Spleen (tissue), 11 donors: ENCODE measurements at regions not wholly inside any gene's neighbourhood (a gene's known extent, or its start where the extent isn't known, plus 50 kb on each side); places are given as distances from the start of the nearest gene placed in this dataset.

Experiments
- DNase-seq: peaks from one replicate; pipeline ENCODE4 v3.0.0-alpha.2; 2020
- H3K27ac ChIP-seq, 8 donors: fragments of 200-600 bp; sonication (generic) in 7 of 8; 1 replicate in 4 of 8; 2 replicates in 4 of 8; pipeline versions ENCODE4 v1.5.0 to v1.8.0; 2016 to 2021; ENCODE audit warnings: inconsistent platforms in 4 of 8, mild to moderate bottlenecking in 4 of 8, moderate library complexity in 1 of 8
- H3K27me3 ChIP-seq, 7 donors: fragments of 200-600 bp; sonication (generic) in 6 of 7; replicated peaks in 1 of 7; 1 replicate in 4 of 7; 2 replicates in 3 of 7; pipeline versions ENCODE4 v1.5.0 to v1.8.0; 2016 to 2021; ENCODE audit warnings: inconsistent platforms in 3 of 7, mild to moderate bottlenecking in 1 of 7
- H3K36me3 ChIP-seq, 6 donors: fragments of 200-600 bp; sonication (generic) in 5 of 6; 1 replicate in 4 of 6; 2 replicates in 2 of 6; pipeline versions ENCODE4 v1.5.0 to v1.8.0; 2016 to 2021; ENCODE audit warnings: inconsistent platforms in 2 of 6
- H3K4me1 ChIP-seq, 6 donors: fragments of 200-600 bp; sonication (generic) in 5 of 6; 1 replicate in 3 of 6; 2 replicates in 3 of 6; pipeline versions ENCODE4 v1.5.0 to v1.8.0; 2016 to 2021; ENCODE audit warnings: inconsistent platforms in 3 of 6
- H3K4me3 ChIP-seq, 8 donors: fragments of 200-600 bp; sonication (generic) in 7 of 8; 1 replicate in 4 of 8; 2 replicates in 4 of 8; pipeline versions ENCODE4 v1.5.0 to v1.8.0; 2016 to 2021; ENCODE audit warnings: inconsistent platforms in 4 of 8, mild to moderate bottlenecking in 4 of 8, moderate library complexity in 2 of 8
- H3K9me3 ChIP-seq, 8 donors: fragments of 200-600 bp; sonication (generic) in 7 of 8; 1 replicate in 4 of 8; 2 replicates in 4 of 8; pipeline versions ENCODE4 v1.5.0 to v1.8.0; 2016 to 2021; ENCODE audit warnings: inconsistent platforms in 4 of 8
- CTCF ChIP-seq, 11 experiments: fragments of 200-600 bp in 7 of 11; fragments of 450-650 bp in 4 of 11; sonication (generic) in 4 of 11; IDR thresholded peaks in 8 of 11; conservative IDR thresholded peaks in 3 of 11; 1 replicate in 7 of 11; 2 replicates in 4 of 11; pipeline versions ENCODE4 v1.4.0 to v1.8.0; 2016 to 2021; ENCODE audit warnings: antibody characterized with exemption in 11 of 11, inconsistent platforms in 4 of 11, mild to moderate bottlenecking in 1 of 11
- POLR2A ChIP-seq, 3 donors: fragments of 450-650 bp; IDR thresholded peaks; one replicate each; pipeline ENCODE4 v1.5.1; 2017; ENCODE audit warnings: antibody characterized with exemption in 3 of 3, mild to moderate bottlenecking in 1 of 3
- POLR2AphosphoS5 ChIP-seq, 3 donors: sonication (generic); formaldehyde crosslinking; IDR thresholded peaks; one replicate each; pipeline ENCODE4 v1.5.1; 2017; ENCODE audit warnings: antibody characterized with exemption in 3 of 3
- WGBS, 5 donors: extraction: QIAGEN DNeasy Blood & Tissue Kit in 3 of 5; methylation state at CpG; one replicate each; pipeline versions ENCODE4 v1.1.5 to v1.1.7; 2013 to 2018; 5-methylcytosine and 5-hydroxymethylcytosine counted together
- intact Hi-C: fragments of 100-400 bp; cut with DNase I; formaldehyde crosslinking; loops from one replicate; pipeline ENCODE4 v1.15.0; 2023; ENCODE audit warnings: low total_unique reads
- donor health status: healthy with polysubstance abuse.
- donor health status: DM: no; HTN: no; CAD: no; lungs with moderate emphysema.
- donor health status: DM: no; HTN: no; CAD: no.
- donor health status: Bipolar disorder and iron deficiency.
- donor health status: healthy.
- donor health status: DM: no; HTN: no; CAD: no.
- donor health status: DM: yes; HTN: yes; CAD: no.

DNA sequence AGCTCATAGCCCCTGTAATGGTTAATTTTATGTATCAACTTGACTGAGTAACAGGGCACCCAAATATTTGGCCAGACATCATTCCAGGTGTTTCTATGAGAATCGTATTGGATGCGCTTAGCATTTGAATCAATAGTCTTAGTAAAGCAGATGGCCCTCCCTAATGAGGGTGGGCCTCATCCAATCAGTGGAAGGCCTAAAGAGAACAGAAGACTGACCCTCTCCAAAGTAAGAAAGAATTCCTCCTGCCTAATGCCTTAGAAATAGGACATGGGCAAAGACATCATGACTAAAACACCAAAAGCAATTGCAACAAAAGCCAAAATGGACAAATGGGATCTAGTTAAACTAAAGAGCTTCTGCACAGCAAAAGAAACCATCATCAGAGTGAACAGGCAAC lies 352.5 kb upstream of the SASH1 start:
- Histone ChIP-seq H3K4me3 (no peak overlapping the region), H3K4me1 (no peaks in the 10 kb centered on the region), H3K9me3 (peaks cover 0 to 16% (median 0%) of the 10 kb centered on the region in 8 donors), H3K27ac (no peak overlapping the region), H3K36me3 (no peaks in the 10 kb centered on the region), H3K27me3 (no peaks in the 10 kb centered on the region)
- no peak for DNase-seq
- TF ChIP-seq CTCF (IDR thresholded peaks at IDR 0.05 in 8 of 11, conservative IDR thresholded peaks at IDR 0.05 in 3 of 11) (no peak), POLR2A (IDR thresholded peaks at IDR 0.05) (no peak), POLR2AphosphoS5 (IDR thresholded peaks at IDR 0.05) (no peak)
- WGBS, 5 donors, result 74 to 100% (median 98%) methylated on average over 2 of the region's 2 CpGs
- intact Hi-C loops, result no loop called here

DNA sequence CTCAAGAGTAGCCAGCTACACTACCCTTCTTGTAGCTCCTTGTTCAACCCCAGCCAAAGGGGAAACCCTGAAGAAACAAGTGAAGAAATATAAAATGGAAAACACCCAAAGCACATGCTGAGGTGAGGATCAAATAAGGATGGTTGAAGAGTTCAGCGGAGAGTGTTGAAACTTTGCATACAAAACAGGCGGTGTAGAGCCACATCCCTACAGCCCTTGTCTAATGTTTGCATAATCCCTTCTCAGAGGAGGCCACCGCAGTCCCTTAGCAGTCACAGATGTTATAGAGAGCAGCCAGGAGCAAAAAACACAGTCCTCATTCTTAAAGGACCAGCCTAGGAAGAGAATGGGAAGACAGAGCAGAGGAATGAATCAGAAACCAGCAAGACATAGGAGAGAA lies 350.7 kb upstream of the SASH1 start:
- H3K9me3 ChIP-seq, result peaks cover 0 to 16% (median 0%) of the 10 kb centered on the region in 8 donors
- H3K4me3 ChIP-seq, result no peak overlapping the region
- H3K36me3 ChIP-seq, result no peaks in the 10 kb centered on the region
- H3K4me1 ChIP-seq, result no peaks in the 10 kb centered on the region
- no peak overlapping the region for H3K27ac ChIP-seq
- no peak for DNase-seq
- H3K27me3 ChIP-seq, result no peaks in the 10 kb centered on the region
- intact Hi-C loops, result no loop called here
- no peak for TF ChIP-seq POLR2AphosphoS5 (IDR thresholded peaks at IDR 0.05)
- no peak for TF ChIP-seq CTCF (IDR thresholded peaks at IDR 0.05 in 8 of 11, conservative IDR thresholded peaks at IDR 0.05 in 3 of 11)
- TF ChIP-seq POLR2A (IDR thresholded peaks at IDR 0.05), result no peak
- 90 to 96% (median 94%) methylated on average over 3 of the region's 3 CpGs for WGBS, 5 donors

- Histone ChIP-seq H3K9me3 (peaks cover 0 to 18% (median 4%) of the 10 kb centered on the region in 8 donors), H3K27ac (no peak overlapping the region), H3K27me3 (no peaks in the 10 kb centered on the region), H3K4me3 (no peak overlapping the region), H3K36me3 (no peaks in the 10 kb centered on the region), H3K4me1 (no peaks in the 10 kb centered on the region)
- intact Hi-C loops, result no loop called here
- no peak for DNase-seq
- TF ChIP-seq POLR2AphosphoS5 (IDR thresholded peaks at IDR 0.05), result no peak
- no peak for TF ChIP-seq CTCF (IDR thresholded peaks at IDR 0.05 in 8 of 11, conservative IDR thresholded peaks at IDR 0.05 in 3 of 11)
- TF ChIP-seq POLR2A (IDR thresholded peaks at IDR 0.05), result no peak
Observed at GRCh38 chr6:147999001-147999540, 343.6 kb upstream of the SASH1 start.

- TF ChIP-seq POLR2A (IDR thresholded peaks at IDR 0.05), result no peak
- no peak for TF ChIP-seq CTCF (IDR thresholded peaks at IDR 0.05 in 8 of 11, conservative IDR thresholded peaks at IDR 0.05 in 3 of 11)
- TF ChIP-seq POLR2AphosphoS5 (IDR thresholded peaks at IDR 0.05), result no peak
- H3K4me3 ChIP-seq, result no peak overlapping the region
- WGBS, 5 donors, result 70 to 85% (median 76%) methylated on average over 7 of the region's 7 CpGs
- no peak overlapping the region for H3K27ac ChIP-seq
- no peaks in the 10 kb centered on the region for H3K4me1 ChIP-seq
- no peak for DNase-seq
- no peaks in the 10 kb centered on the region for H3K36me3 ChIP-seq
- no peaks in the 10 kb centered on the region for H3K27me3 ChIP-seq
- peaks cover 0 to 20% (median 4%) of the 10 kb centered on the region in 8 donors for H3K9me3 ChIP-seq
- intact Hi-C loops, result no loop called here
Observed at GRCh38 chr6:148001844-148002642, 340.6 kb upstream of the SASH1 start.
